ENCODE measurements at regions not wholly inside any gene's neighbourhood (a gene's known extent, or its start where the extent isn't known, plus 50 kb on each side); places are given as distances from the start of the nearest gene placed in this dataset.

GRCh38 chrX:39532761-39533160, 565.0 kb downstream of the BCOR start:
- TF ChIP-seq, protein P1, sequence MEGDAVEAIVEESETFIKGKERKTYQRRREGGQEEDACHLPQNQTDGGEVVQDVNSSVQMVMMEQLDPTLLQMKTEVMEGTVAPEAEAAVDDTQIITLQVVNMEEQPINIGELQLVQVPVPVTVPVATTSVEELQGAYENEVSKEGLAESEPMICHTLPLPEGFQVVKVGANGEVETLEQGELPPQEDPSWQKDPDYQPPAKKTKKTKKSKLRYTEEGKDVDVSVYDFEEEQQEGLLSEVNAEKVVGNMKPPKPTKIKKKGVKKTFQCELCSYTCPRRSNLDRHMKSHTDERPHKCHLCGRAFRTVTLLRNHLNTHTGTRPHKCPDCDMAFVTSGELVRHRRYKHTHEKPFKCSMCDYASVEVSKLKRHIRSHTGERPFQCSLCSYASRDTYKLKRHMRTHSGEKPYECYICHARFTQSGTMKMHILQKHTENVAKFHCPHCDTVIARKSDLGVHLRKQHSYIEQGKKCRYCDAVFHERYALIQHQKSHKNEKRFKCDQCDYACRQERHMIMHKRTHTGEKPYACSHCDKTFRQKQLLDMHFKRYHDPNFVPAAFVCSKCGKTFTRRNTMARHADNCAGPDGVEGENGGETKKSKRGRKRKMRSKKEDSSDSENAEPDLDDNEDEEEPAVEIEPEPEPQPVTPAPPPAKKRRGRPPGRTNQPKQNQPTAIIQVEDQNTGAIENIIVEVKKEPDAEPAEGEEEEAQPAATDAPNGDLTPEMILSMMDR (IDR thresholded peaks at IDR 0.05; ENCODE audit: borderline replicate concordance, insufficient read depth, low read depth, low read length), result no peak
- H3K4me3 ChIP-seq (ENCODE audit: low read depth, low read length), result no peak overlapping the region

- TF ChIP-seq, protein P1 (IDR thresholded peaks at IDR 0.05; ENCODE audit: borderline replicate concordance, insufficient read depth, low read depth, low read length), result no peak
- H3K4me3 ChIP-seq (ENCODE audit: low read depth, low read length), result no peak overlapping the region
Measured at GRCh38 chrX:39534949-39535348, 562.8 kb downstream of the BCOR start.

GRCh38 chrX:39536211-39536610, 561.5 kb downstream of the BCOR start:
- TF ChIP-seq, protein P1 (IDR thresholded peaks at IDR 0.05; ENCODE audit: borderline replicate concordance, insufficient read depth, low read depth, low read length), result no peak
- H3K4me3 ChIP-seq (ENCODE audit: low read depth, low read length), result no peak overlapping the region

- TF ChIP-seq, protein P1 (IDR thresholded peaks at IDR 0.05; ENCODE audit: borderline replicate concordance, insufficient read depth, low read depth, low read length), result no peak
- H3K4me3 ChIP-seq (ENCODE audit: low read depth, low read length), result no peak overlapping the region
Measured at GRCh38 chrX:39541881-39542280, 555.9 kb downstream of the BCOR start.

GRCh38 chrX:39542316-39542715, 555.4 kb downstream of the BCOR start:
- TF ChIP-seq, protein P1 (IDR thresholded peaks at IDR 0.05; ENCODE audit: borderline replicate concordance, insufficient read depth, low read depth, low read length), result no peak
- H3K4me3 ChIP-seq (ENCODE audit: low read depth, low read length), result no peak overlapping the region

DNA sequence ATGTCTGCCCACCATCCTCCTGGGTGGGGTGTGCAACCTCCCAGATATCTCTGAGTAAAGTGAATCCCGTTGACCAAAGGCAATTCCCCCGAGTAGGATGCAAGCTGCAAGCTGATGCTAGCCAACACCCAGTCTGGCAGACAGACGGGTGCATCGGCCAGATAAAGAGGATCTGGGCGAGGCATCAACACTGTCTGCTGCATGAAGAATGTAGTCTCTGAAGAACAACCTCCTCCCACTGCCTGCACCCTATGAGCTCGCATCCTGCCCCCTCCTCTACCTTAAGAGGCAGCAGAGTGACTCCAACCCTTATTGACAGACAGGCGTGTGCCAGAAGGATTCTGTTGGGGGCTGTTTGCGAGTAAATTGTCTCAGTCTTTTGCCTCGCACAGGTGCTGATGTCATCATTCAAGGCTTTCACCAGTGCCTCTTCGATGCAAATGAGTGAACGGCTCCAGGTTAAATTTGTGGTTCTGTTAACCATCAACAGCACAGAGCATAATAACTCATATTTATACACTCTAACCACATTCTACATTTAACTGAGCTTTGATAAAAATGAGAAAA, 546.9 kb downstream of the BCOR start:
- TF ChIP-seq, protein P1 (IDR thresholded peaks at IDR 0.05; ENCODE audit: borderline replicate concordance, insufficient read depth, low read depth, low read length), result no peak
- H3K4me3 ChIP-seq (ENCODE audit: low read depth, low read length), result no peak overlapping the region

DNA sequence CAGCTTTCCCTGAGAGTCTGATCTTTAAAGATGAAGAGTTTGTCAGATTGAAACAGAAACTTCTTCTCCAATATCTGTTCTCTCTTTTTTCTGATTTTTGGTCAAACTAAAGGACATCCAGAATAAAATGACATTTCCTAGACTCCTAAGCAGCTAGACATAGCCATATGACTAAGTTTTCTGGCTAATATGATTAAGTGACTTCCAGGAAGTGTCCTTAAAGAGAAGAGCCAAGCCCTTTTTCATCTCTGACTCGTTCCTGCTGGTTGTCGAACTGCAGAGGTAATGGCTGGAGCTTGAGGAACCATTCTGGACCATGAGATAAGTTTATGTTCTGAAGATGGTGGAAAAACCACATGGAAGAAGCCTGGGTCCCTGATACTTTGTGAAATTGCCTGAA, 546.0 kb downstream of the BCOR start:
- TF ChIP-seq, protein P1 (IDR thresholded peaks at IDR 0.05; ENCODE audit: borderline replicate concordance, insufficient read depth, low read depth, low read length), result no peak
- no peak overlapping the region for H3K4me3 ChIP-seq (ENCODE audit: low read depth, low read length)

All from GM12875 (cell line).